Small intestine (tissue), 7 donors: ENCODE measurements at regions not wholly inside any gene's neighbourhood (a gene's known extent, or its start where the extent isn't known, plus 50 kb on each side); places are given as distances from the start of the nearest gene placed in this dataset.

ENCODE experiments used
- DNase-seq, 2 donors: peaks; one replicate each; pipeline versions ENCODE4 v3.0.0 to v3.0.0-alpha.2; 2013
- FAIRE-seq: peaks from 2 replicates; lab custom pipeline; 2012; peaks lifted over from hg19 to GRCh38; lab: Jason Lieb, UNC
- H3K27ac ChIP-seq, 3 donors: one replicate each; pipeline ENCODE4 v1.5.1; 2013; ENCODE audit warnings: low read length in 2 of 3, mild to moderate bottlenecking in 2 of 3, control low read depth in 1 of 3, inconsistent platforms in 1 of 3, low read depth in 1 of 3, moderate library complexity in 1 of 3
- H3K27me3 ChIP-seq, 3 donors: one replicate each; pipeline ENCODE4 v1.6.1; 2013; ENCODE audit warnings: low read length in 3 of 3, inconsistent platforms in 1 of 3; ENCODE audit not compliant: control insufficient read depth in 3 of 3, insufficient read depth in 3 of 3
- H3K36me3 ChIP-seq, 3 donors: one replicate each; pipeline ENCODE4 v1.6.1; 2013; ENCODE audit warnings: low read length in 3 of 3, inconsistent platforms in 1 of 3, low read depth in 1 of 3, mild to moderate bottlenecking in 1 of 3, moderate library complexity in 1 of 3; ENCODE audit not compliant: control insufficient read depth in 3 of 3, insufficient read depth in 2 of 3
- H3K4me1 ChIP-seq, 3 donors: one replicate each; pipeline ENCODE4 v1.6.1; 2013; ENCODE audit warnings: low read length in 2 of 3, inconsistent platforms in 1 of 3, low read depth in 1 of 3, mild to moderate bottlenecking in 1 of 3, moderate library complexity in 1 of 3; ENCODE audit not compliant: control insufficient read depth in 3 of 3, insufficient read depth in 2 of 3
- H3K4me3 ChIP-seq, 3 donors: one replicate each; pipeline ENCODE4 v1.5.1; 2013; ENCODE audit warnings: low read length in 3 of 3, control low read depth in 1 of 3, inconsistent platforms in 1 of 3, low read depth in 1 of 3, mild to moderate bottlenecking in 1 of 3, moderate library complexity in 1 of 3
- H3K9me3 ChIP-seq, 2 donors: one replicate each; pipeline ENCODE4 v1.6.1; 2013; ENCODE audit warnings: low read depth in 1 of 2, low read length in 1 of 2; ENCODE audit not compliant: control insufficient read depth in 2 of 2, insufficient read depth in 1 of 2
- WGBS, 3 donors: extraction: QIAGEN DNeasy Blood & Tissue Kit; methylation state at CpG; one replicate each; pipeline ENCODE4 v1.1.7; 2013; 5-methylcytosine and 5-hydroxymethylcytosine counted together
- donor health status: healthy with polysubstance abuse.
- donor health status: control.
- donor health status: control.
- donor health status: Bipolar disorder and iron deficiency.
- donor health status: healthy.

- 47 to 73% (median 64%) methylated on average over 8 of the region's 8 CpGs for WGBS, 3 donors
- DNase-seq = peak in 1 of 2 donors; percentile 87
- peaks cover 0 to 39% (median 0%) of the 10 kb centered on the region in 3 donors for H3K4me1 ChIP-seq
- no peaks in the 10 kb centered on the region for H3K9me3 ChIP-seq
- H3K27ac ChIP-seq = peak overlapping the region in 1 of 3 donors; percentile 71
- no peaks in the 10 kb centered on the region for H3K36me3 ChIP-seq
- H3K27me3 ChIP-seq = no peaks in the 10 kb centered on the region
- H3K4me3 ChIP-seq = no peak overlapping the region
- no peak for FAIRE-seq
Measured at GRCh38 chr10:29084681-29085307, 204.1 kb upstream of the LYZL1 start.

- Histone ChIP-seq H3K9me3 (peaks cover 0 to 6% of the 10 kb centered on the region in 2 donors), H3K27me3 (no peaks in the 10 kb centered on the region), H3K27ac (peak overlapping the region in 1 of 3 donors; percentile 38), H3K36me3 (no peaks in the 10 kb centered on the region), H3K4me3 (no peak overlapping the region), H3K4me1 (peaks cover 0 to 39% (median 0%) of the 10 kb centered on the region in 3 donors)
- FAIRE-seq (no peak), DNase-seq (peak in 1 of 2 donors; percentile 60)
- 13 to 61% (median 25%) methylated on average over 2 of the region's 2 CpGs for WGBS, 3 donors
Measured at GRCh38 chr10:29089091-29089490, 199.8 kb upstream of the LYZL1 start.

GRCh38 chr10:29096303-29096824 is 192.5 kb upstream of the LYZL1 start:
- no peak for DNase-seq
- H3K36me3 ChIP-seq = no peaks in the 10 kb centered on the region
- WGBS, 3 donors = 50 to 57% (median 57%) methylated on average over 2 of the region's 2 CpGs
- FAIRE-seq = no peak
- H3K4me1 ChIP-seq = peaks cover 0 to 6% (median 0%) of the 10 kb centered on the region in 3 donors
- peaks cover 0 to 9% of the 10 kb centered on the region in 2 donors for H3K9me3 ChIP-seq
- H3K27me3 ChIP-seq = no peaks in the 10 kb centered on the region
- H3K27ac ChIP-seq = no peak overlapping the region
- H3K4me3 ChIP-seq = no peak overlapping the region

GRCh38 chr10:29098423-29098822 is 190.4 kb upstream of the LYZL1 start:
- WGBS, 3 donors = 41 to 66% (median 52%) methylated on average over 1 of the region's 1 CpG
- FAIRE-seq (no peak), DNase-seq (no peak)
- peaks cover 0 to 6% (median 0%) of the 10 kb centered on the region in 3 donors for H3K4me1 ChIP-seq
- H3K36me3 ChIP-seq = no peaks in the 10 kb centered on the region
- no peaks in the 10 kb centered on the region for H3K27me3 ChIP-seq
- peaks cover 0 to 14% of the 10 kb centered on the region in 2 donors for H3K9me3 ChIP-seq
- no peak overlapping the region for H3K4me3 ChIP-seq
- H3K27ac ChIP-seq = no peak overlapping the region

GRCh38 chr10:29099001-29099400 is 189.9 kb upstream of the LYZL1 start:
- DNase-seq (no peak), FAIRE-seq (no peak)

GRCh38 chr10:29099415-29099814 is 189.5 kb upstream of the LYZL1 start:
- no peaks in the 10 kb centered on the region for H3K36me3 ChIP-seq
- no peak for DNase-seq
- WGBS, 3 donors = 84 to 92% (median 88%) methylated on average over 5 of the region's 5 CpGs
- no peak for FAIRE-seq
- no peaks in the 10 kb centered on the region for H3K27me3 ChIP-seq
- H3K9me3 ChIP-seq = peaks cover 0 to 14% of the 10 kb centered on the region in 2 donors
- H3K4me1 ChIP-seq = peaks cover 0 to 7% (median 0%) of the 10 kb centered on the region in 3 donors
- H3K4me3 ChIP-seq = no peak overlapping the region
- no peak overlapping the region for H3K27ac ChIP-seq

More at GRCh38 chr10:29099001-29099400, 189.9 kb upstream of the LYZL1 start:
- Histone ChIP-seq H3K27me3 (no peaks in the 10 kb centered on the region), H3K4me1 (peaks cover 0 to 6% (median 0%) of the 10 kb centered on the region in 3 donors), H3K9me3 (peaks cover 0 to 14% of the 10 kb centered on the region in 2 donors), H3K27ac (no peak overlapping the region), H3K4me3 (no peak overlapping the region), H3K36me3 (no peaks in the 10 kb centered on the region)
- WGBS, 3 donors = 35 to 43% (median 35%) methylated on average over 2 of the region's 2 CpGs

- 41 to 67% (median 48%) methylated on average over 4 of the region's 4 CpGs for WGBS, 3 donors
- H3K27ac ChIP-seq = no peak overlapping the region
- H3K9me3 ChIP-seq = peaks cover 0 to 14% of the 10 kb centered on the region in 2 donors
- H3K36me3 ChIP-seq = no peaks in the 10 kb centered on the region
- DNase-seq (no peak), FAIRE-seq (no peak)
- no peaks in the 10 kb centered on the region for H3K27me3 ChIP-seq
- H3K4me3 ChIP-seq = no peak overlapping the region
- H3K4me1 ChIP-seq = peaks cover 0 to 18% (median 0%) of the 10 kb centered on the region in 3 donors
Measured at GRCh38 chr10:29100505-29100904, 188.4 kb upstream of the LYZL1 start.

GRCh38 chr10:29102233-29102632 is 186.6 kb upstream of the LYZL1 start:
- Histone ChIP-seq H3K27me3 (no peaks in the 10 kb centered on the region), H3K9me3 (peaks cover 0 to 14% of the 10 kb centered on the region in 2 donors), H3K36me3 (no peaks in the 10 kb centered on the region), H3K27ac (no peak overlapping the region), H3K4me3 (no peak overlapping the region), H3K4me1 (peaks cover 0 to 22% (median 0%) of the 10 kb centered on the region in 3 donors)
- WGBS, 3 donors = 41 to 73% (median 53%) methylated on average over 4 of the region's 4 CpGs
- FAIRE-seq = no peak
- DNase-seq = no peak
